Large intestine (tissue), 3 donors: ENCODE measurements at regions not wholly inside any gene's neighbourhood (a gene's known extent, or its start where the extent isn't known, plus 50 kb on each side); places are given as distances from the start of the nearest gene placed in this dataset.
A peak's percentile ranks its signal among the peaks of the same experiment; 100 is the strongest.

Experiments
- DNase-seq, 2 donors: peaks; one replicate each; pipeline versions ENCODE4 v3.0.0 to v3.0.0-alpha.2; 2013
- H3K27ac ChIP-seq: one replicate; pipeline ENCODE4 v1.5.1; 2013; ENCODE audit warnings: low read length
- H3K27me3 ChIP-seq: 2 replicates; pipeline ENCODE4 v1.6.1; 2013; ENCODE audit warnings: low read length; ENCODE audit not compliant: control insufficient read depth, insufficient read depth
- H3K36me3 ChIP-seq: 2 replicates; pipeline ENCODE4 v1.6.1; 2013; ENCODE audit warnings: low read length; ENCODE audit not compliant: control insufficient read depth, insufficient read depth
- H3K4me1 ChIP-seq: one replicate; pipeline ENCODE4 v1.6.1; 2013; ENCODE audit warnings: low read length; ENCODE audit not compliant: control insufficient read depth, insufficient read depth
- H3K4me3 ChIP-seq: one replicate; pipeline ENCODE4 v1.5.1; 2013; ENCODE audit warnings: low read length
- H3K9me3 ChIP-seq: one replicate; pipeline ENCODE4 v1.6.1; 2013; ENCODE audit warnings: mild to moderate bottlenecking, low read depth, low read length, moderate library complexity; ENCODE audit not compliant: control insufficient read depth
- WGBS: methylation state at CpG from one replicate; pipeline ENCODE4 v1.1.5; 2013; ENCODE audit warnings: low lambda C conversion rate; ENCODE audit not compliant: insufficient coverage; 5-methylcytosine and 5-hydroxymethylcytosine counted together

DNA sequence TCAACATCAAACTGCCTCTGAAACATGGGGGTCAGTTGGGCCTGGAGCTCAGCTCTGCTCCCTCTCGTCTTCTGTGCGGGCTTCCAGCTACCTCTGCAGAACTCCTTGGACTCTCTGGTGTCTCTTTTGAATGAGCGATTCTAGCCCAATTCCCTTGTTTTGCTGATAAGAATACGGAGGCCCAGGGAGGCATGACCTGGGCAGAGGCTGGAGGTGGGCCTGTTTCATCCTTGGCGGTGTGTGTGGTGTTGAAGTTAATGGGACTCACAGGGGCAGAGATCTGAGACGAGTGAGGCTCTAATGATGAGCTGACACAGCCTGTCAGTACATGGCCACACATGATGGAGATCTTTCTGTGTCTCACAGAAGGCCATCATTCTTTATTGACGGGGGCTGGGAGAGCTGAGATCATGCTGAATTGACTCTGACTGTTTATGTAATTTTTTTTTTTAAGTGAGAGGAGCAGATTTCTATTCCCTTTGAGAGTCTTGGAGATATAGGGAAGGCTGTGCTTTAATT is 134.5 kb downstream of the URB2 start:
- Histone ChIP-seq H3K36me3 (no peaks in the 10 kb centered on the region), H3K4me3 (no peak overlapping the region), H3K27me3 (no peaks in the 10 kb centered on the region), H3K27ac (no peak overlapping the region), H3K9me3 (no peaks in the 10 kb centered on the region), H3K4me1 (no peaks in the 10 kb centered on the region)
- no peak for DNase-seq
- no CpG with 5 or more reads among the region's 7 CpGs for WGBS

DNA sequence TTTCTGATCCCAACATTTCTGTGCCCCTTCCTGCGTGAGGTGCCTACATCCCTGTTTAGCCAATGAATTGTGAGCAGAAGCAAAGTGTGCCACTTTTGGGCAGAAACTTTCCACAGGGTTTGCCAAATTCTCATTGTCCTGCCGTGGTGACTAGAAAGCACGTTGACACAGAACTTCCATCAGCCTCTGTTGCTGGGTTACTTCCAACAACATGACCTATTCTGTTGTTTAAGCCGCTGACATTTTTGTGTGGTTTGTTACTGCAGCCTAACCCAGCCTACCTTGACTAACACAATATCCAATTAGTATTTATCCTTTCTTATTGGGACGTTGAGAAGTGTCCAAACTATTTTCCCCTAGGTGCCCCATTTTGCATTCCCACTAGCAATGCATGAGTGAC is 136.8 kb downstream of the URB2 start:
- Histone ChIP-seq H3K4me3 (no peak overlapping the region), H3K27me3 (peaks cover 7% of the 10 kb centered on the region), H3K9me3 (no peaks in the 10 kb centered on the region), H3K36me3 (no peaks in the 10 kb centered on the region), H3K27ac (no peak overlapping the region), H3K4me1 (no peaks in the 10 kb centered on the region)
- WGBS: no CpG with 5 or more reads among the region's 5 CpGs
- no peak for DNase-seq

DNA sequence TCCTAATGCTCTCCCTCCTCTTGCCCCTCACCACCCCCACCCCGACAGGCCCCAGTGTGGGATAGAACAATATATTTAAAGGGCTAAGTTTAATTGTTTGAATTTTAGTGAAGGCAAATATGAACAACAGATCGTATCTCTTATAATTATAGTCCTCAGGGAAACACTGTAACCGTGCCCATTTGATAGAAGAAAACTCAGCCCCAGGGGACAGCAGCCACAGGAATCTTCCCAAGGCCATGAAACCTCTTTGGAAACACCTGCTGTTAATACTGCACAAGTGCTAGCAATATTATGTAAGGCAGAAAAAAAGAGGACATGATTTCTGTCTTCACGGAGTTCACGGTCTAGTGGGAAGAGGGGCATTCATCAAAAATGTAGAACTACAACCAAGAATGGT is 142.2 kb downstream of the URB2 start:
- no peaks in the 10 kb centered on the region for H3K4me1 ChIP-seq
- no peak for DNase-seq
- H3K9me3 ChIP-seq: no peaks in the 10 kb centered on the region
- H3K36me3 ChIP-seq: no peaks in the 10 kb centered on the region
- no peak overlapping the region for H3K4me3 ChIP-seq
- no peak overlapping the region for H3K27ac ChIP-seq
- H3K27me3 ChIP-seq: peaks cover 7% of the 10 kb centered on the region
- WGBS: 100% methylated on average over 3 of the region's 5 CpGs

DNA sequence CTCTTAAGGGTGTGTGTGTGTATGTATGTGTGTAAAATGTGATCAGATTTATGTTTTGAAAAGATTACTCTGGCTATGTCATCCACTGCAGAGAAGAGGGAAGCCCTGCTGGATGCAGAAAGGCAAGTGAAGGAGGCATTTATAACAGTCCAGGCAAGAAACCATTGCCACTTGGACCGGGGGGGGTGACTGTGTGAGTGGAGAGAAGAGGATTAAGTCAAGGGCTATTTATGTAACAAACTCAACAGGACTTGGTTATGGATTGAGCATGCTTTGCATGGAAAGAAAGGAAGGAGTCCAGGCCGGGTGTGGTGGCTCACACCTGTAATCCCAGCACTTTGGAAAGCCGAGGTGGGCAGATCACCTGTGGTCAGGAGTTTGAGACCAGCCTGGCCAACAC is 143.0 kb downstream of the URB2 start:
- Histone ChIP-seq H3K4me1 (no peaks in the 10 kb centered on the region), H3K9me3 (no peaks in the 10 kb centered on the region), H3K4me3 (no peak overlapping the region), H3K27me3 (peaks cover 7% of the 10 kb centered on the region), H3K27ac (no peak overlapping the region), H3K36me3 (no peaks in the 10 kb centered on the region)
- no CpG with 5 or more reads among the region's 3 CpGs for WGBS
- no peak for DNase-seq

DNA sequence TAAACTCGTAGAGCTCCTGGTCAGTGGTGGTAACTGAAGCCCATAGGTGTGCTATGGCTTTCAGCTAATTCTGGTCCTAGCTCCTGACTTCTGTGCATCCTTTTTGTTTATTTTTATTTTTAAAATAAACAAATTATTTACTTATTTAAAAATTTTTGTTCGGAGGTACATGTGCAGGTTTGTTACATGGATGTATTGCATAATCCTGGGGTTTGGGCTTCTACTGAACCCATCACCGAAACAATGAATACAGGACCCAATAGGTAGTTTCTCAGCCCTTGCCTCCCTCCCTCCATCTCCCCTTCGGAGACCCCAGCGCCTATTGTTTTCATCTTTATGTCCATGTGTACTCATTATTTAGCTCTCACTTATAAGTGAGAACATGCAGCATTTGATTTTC is 143.8 kb downstream of the URB2 start:
- Histone ChIP-seq H3K4me1 (no peaks in the 10 kb centered on the region), H3K27me3 (peaks cover 7% of the 10 kb centered on the region), H3K36me3 (no peaks in the 10 kb centered on the region), H3K27ac (no peak overlapping the region), H3K4me3 (no peak overlapping the region), H3K9me3 (no peaks in the 10 kb centered on the region)
- no CpG with 5 or more reads among the region's 5 CpGs for WGBS
- DNase-seq: no peak

DNA sequence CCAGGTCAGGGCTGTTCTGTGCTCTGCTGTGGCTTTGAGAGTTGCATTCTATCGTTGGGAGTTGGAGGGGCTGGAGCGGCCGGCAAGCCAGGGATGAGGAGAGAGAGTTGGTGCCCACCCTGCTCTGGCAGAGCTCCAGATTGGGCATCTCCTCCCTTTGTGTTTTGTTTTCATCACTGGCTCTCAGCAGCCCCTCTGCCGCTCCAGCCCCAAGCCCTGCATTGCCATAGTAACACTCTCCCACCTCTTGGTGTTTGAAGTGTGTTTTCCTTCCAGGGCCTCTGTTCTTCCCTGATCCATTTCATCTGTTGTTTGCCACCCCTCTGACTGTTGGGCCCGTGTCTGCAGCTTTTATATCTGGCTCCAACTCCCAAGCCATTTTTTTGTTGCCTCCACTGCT is 152.7 kb downstream of the URB2 start:
- Histone ChIP-seq H3K4me1 (no peaks in the 10 kb centered on the region), H3K9me3 (no peaks in the 10 kb centered on the region), H3K27me3 (no peaks in the 10 kb centered on the region), H3K4me3 (no peak overlapping the region), H3K36me3 (no peaks in the 10 kb centered on the region), H3K27ac (no peak overlapping the region)
- WGBS: no CpG with 5 or more reads among the region's 5 CpGs
- no peak for DNase-seq

DNA sequence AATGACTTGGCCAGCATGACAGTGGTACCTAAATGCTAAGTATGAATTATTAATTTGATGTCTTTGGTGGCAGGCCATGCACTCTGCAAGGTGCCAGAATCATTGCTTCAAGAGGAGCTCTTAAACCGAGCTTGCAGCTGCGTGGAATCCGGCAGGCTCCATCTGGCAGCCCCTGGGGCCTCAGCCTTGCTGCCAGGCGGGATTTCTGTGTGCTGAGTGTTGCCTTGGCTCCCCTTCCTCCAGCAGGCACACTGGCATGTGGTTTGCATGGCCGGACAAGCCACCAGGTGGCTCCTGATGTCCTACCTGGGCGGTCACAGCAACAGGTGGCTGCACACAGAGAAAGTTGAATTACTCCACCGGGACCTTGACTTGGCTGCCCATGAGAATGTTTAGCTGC is 155.4 kb downstream of the URB2 start:
- Histone ChIP-seq H3K9me3 (no peaks in the 10 kb centered on the region), H3K27ac (no peak overlapping the region), H3K4me1 (no peaks in the 10 kb centered on the region), H3K36me3 (no peaks in the 10 kb centered on the region), H3K27me3 (no peaks in the 10 kb centered on the region), H3K4me3 (no peak overlapping the region)
- WGBS: no CpG with 5 or more reads among the region's 7 CpGs
- peak; percentile 9 to 11 for DNase-seq

DNA sequence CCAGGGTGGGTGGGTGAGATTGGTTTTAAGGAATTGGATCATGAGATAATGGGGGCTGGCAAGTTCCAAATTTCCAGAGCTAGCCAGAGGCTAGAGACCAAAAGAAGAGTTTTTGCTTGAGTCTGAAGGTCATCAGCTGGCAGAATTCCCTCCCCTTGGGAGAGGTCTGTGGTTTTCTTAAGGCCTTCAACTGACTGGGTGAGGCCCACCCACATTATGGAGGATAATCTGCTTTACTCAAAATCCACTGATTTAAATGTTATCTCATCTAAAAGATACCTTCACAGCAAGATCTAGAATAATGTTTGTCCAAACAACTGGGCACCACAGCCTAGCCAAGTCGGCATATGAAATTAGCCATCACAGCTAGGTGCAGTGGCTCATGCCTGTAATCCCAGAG is 156.4 kb downstream of the URB2 start:
- H3K4me3 ChIP-seq: no peak overlapping the region
- WGBS: no CpG with 5 or more reads among the region's 1 CpG
- DNase-seq: no peak
- no peaks in the 10 kb centered on the region for H3K36me3 ChIP-seq
- no peak overlapping the region for H3K27ac ChIP-seq
- H3K9me3 ChIP-seq: no peaks in the 10 kb centered on the region
- H3K27me3 ChIP-seq: no peaks in the 10 kb centered on the region
- no peaks in the 10 kb centered on the region for H3K4me1 ChIP-seq

DNA sequence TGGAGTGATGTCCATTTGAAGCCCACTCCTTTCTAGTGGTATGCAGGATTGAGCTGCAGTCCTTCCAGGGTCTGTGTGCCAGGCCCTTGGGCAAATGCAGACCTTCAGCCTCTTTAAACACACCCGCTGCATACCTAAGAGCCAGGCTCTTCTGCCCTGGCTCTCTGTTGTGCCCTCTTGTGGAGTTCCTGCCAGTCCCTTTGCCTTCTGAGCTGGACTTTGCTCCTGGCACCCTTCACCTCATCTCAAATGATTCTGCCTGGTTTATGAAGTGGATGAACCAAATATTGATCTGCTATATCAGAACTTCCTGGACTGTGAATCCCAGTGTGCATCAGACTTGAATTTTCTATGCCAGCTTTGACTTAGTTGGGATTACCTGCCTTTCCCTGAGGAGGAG is 158.8 kb downstream of the URB2 start:
- Histone ChIP-seq H3K4me3 (no peak overlapping the region), H3K4me1 (no peaks in the 10 kb centered on the region), H3K27ac (no peak overlapping the region), H3K9me3 (peaks cover 7% of the 10 kb centered on the region), H3K36me3 (no peaks in the 10 kb centered on the region), H3K27me3 (no peaks in the 10 kb centered on the region)
- DNase-seq: no peak
- WGBS: no CpG with 5 or more reads among the region's 1 CpG

DNA sequence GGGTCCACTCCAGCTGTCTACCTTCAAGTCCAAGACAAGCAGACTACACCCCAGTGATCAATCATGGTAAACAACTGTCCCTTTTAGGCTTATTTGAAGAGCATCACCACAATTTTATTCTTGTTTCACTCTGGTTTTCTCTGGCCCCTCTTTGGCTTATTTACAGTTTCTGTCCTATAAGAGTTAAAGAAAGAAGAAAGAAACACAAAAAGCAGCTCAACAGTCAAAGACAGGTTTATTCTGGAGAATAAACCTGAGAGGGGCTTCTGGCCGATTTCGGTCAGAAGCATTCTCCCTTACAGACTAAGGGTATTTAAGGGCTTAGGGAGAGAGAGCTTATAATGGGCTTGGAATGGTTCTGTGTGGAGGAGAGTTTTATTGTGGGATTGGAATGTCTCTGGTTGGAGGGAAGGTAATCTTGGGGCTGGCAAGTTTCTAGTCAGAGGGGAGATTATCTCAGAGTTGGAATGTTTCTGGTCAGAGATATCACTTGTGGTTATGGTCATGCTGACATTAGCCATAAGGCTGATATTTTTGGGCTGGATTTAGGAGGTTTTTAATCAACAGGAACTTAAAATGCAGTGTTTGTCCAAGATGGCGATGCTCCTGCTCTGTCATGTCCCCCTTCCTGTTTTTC is 161.0 kb downstream of the URB2 start:
- no peaks in the 10 kb centered on the region for H3K36me3 ChIP-seq
- no peaks in the 10 kb centered on the region for H3K27me3 ChIP-seq
- peaks cover 7% of the 10 kb centered on the region for H3K9me3 ChIP-seq
- no peak overlapping the region for H3K4me3 ChIP-seq
- WGBS: no CpG with 5 or more reads among the region's 3 CpGs
- H3K4me1 ChIP-seq: no peaks in the 10 kb centered on the region
- no peak overlapping the region for H3K27ac ChIP-seq
- DNase-seq: no peak

DNA sequence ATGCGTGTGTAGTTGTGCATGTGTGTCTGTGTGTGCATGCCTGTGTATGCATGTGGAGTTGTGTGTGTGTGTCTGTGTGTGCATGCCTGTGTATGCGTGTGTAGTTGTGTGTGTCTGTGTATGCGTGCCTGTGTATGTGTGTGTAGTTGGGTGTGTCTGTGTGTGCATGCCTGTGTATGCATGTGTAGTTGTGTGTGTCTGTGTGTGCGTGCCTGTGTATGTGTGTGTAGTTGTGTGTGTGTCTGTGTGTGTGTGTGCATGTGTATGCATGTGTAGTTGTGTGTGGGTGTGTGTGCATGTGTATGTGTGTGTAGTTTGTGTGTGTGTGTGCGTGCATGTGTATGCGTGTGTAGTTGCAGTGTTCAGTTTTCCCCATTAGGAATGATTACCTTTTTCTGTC is 162.0 kb downstream of the URB2 start:
- Histone ChIP-seq H3K27me3 (no peaks in the 10 kb centered on the region), H3K4me1 (no peaks in the 10 kb centered on the region), H3K27ac (no peak overlapping the region), H3K4me3 (no peak overlapping the region), H3K9me3 (peaks cover 7% of the 10 kb centered on the region), H3K36me3 (no peaks in the 10 kb centered on the region)
- DNase-seq: no peak
- WGBS: 100% methylated on average over 1 of the region's 6 CpGs
